GM19395 (cell line): ENCODE measurements at regions not wholly inside any gene's neighbourhood (a gene's known extent, or its start where the extent isn't known, plus 50 kb on each side); places are given as distances from the start of the nearest gene placed in this dataset.

Experiments used
- ATAC-seq: cut with Tn5 transposase; IDR thresholded peaks from one replicate; pipeline ENCODE4 v1.9.1; 2021; ENCODE audit warnings: mild to moderate bottlenecking, moderate library complexity; ENCODE audit not compliant: unreplicated experiment

- ATAC-seq: no peak
Measured at GRCh38 chr20:50242548-50242862, 51.9 kb downstream of the CEBPB start.

- ATAC-seq: no peak
Measured at GRCh38 chr20:50242863-50243609, 52.4 kb downstream of the CEBPB start.

GRCh38 chr20:50243610-50244351, 53.2 kb downstream of the CEBPB start:
- ATAC-seq: no peak

GRCh38 chr20:50244352-50245149, 53.9 kb downstream of the CEBPB start:
- no peak for ATAC-seq

DNA sequence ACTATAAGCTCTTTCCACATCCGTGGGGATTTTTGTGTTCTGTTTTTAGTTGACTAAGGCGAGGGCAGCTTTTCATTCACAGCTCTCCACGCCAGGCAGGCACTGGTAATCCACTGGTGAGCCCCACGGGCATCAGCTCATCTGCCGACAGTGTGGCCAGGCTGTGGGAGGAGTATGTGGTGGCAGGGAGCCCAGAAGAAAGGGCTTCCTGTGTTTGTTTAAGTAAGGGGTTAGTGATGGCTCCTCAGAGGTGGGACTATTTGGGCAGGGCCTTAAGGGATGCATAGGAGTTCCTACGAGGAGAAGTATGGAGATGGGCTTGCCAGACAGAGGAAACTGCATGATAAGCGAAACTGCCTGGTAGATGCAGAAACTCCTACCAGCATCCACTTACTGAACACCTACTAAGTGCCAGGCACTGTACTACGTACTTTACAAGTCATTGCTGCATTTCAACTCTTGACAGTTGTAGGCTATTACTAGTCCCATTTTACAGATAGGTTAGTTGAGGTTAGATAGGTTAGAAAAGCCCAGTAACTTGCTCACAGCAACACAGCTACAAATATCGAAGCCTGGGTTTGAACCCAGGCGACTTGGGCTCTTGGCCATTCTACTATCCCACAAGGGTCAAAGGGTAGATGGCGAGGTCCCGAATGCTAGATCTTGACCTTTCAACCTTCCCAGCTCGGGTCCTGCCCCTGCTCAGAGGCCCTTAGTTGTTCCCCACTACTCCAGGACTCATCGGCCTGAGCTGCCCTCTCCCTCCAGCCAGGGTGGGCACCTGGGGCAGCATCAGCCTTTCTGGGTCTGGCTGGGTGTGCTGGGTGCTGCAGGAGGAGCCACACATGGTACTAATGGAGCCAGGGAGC, 55.1 kb downstream of the CEBPB start:
- ATAC-seq: no peak

GRCh38 chr20:50246367-50247195, 56.0 kb downstream of the CEBPB start:
- no peak for ATAC-seq

GRCh38 chr20:50247196-50248094, 56.8 kb downstream of the CEBPB start:
- ATAC-seq: no peak

- ATAC-seq: no peak
Measured at GRCh38 chr20:50248104-50248641, 57.5 kb downstream of the CEBPB start.

DNA sequence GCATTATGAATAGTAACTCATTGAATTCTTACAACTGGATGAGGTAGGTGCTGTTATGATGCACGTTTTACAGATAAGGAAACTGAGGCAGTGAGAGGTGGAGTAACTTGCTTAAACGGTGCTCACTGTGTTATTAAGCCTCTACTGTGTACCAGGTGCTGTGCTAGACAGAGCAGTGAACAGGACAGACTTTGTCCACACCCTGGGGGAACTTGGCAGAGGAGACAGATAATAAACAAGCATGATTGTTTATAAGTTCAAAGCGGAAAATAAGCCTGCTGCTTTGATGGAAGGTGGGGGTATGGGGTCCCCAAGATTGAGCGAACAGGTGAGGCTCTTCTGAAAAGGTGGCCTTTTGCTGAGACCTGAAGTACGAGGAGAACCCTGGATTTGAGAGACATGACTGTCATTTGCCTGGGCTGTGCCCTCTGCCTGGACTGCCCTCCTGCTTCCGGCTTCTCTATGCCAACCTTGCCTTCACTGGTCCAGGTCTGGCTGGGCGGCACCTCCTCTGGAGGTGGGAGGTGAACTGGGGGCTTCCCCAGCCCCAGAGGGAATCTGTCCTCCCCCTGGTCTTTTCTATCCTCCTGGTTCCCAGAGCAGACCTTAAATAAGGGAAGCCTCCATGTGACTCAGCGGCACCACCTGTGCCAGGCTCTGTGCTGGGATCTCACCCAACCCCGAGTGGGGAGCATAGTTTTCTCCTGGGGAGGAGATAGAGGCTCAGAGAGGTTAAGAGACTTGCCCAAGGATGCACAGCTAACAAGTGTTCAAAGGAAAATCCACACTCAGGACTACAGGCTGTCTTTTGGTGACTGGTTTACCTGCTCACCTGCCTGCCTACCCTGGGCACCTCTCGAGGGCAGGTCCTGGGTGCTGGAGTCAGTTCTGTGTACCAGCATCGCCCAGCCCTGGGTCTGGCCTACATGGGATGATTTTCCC, 59.1 kb downstream of the CEBPB start:
- no peak for ATAC-seq

- no peak for ATAC-seq
Measured at GRCh38 chr20:50250679-50251382, 60.2 kb downstream of the CEBPB start.

GRCh38 chr20:50251383-50251748, 60.7 kb downstream of the CEBPB start:
- no peak for ATAC-seq

- ATAC-seq: no peak
Measured at GRCh38 chr20:50251992-50252511, 61.4 kb downstream of the CEBPB start.

GRCh38 chr20:50252701-50253100, 62.1 kb downstream of the CEBPB start:
- ATAC-seq: no peak

GRCh38 chr20:50253101-50253500, 62.5 kb downstream of the CEBPB start:
- no peak for ATAC-seq

GRCh38 chr20:50254466-50255079, 63.9 kb downstream of the CEBPB start:
- ATAC-seq: no peak

DNA sequence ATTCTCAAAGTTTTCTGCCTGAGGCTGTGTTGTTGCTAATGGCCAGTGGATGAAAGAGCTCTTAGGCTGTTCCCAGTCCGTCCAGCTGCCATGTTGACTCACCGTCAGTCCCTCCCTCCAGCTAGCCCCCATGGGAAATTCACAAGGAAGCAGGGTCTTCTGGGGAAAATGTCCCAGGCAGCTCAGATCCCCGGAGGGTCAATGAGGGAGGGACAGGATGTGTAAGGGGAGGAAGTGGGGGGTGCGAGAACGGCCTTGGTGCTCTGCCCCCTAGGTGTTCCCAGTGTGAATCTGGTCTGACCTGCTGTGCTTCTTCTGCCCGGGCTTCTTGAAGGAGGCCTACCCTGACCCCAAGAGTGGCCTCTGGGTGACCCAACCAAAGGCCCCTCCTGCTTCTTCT, 65.9 kb downstream of the CEBPB start:
- no peak for ATAC-seq
